ENCODE measurements at regions not wholly inside any gene's neighbourhood (a gene's known extent, or its start where the extent isn't known, plus 50 kb on each side); places are given as distances from the start of the nearest gene placed in this dataset.

- no peak for TF ChIP-seq CTCF (IDR thresholded peaks at IDR 0.05; ENCODE audit: low read depth, low read length)
- TF ChIP-seq EZH2phosphoT487 (IDR thresholded peaks at IDR 0.05; ENCODE audit: low read depth), result no peak
These were observed 200.0 kb upstream of the IER5L start for GRCh38 chr9:129377931-129378661.
